Cardiac septum (tissue), 1 donor: ENCODE measurements at regions not wholly inside any gene's neighbourhood (a gene's known extent, or its start where the extent isn't known, plus 50 kb on each side); places are given as distances from the start of the nearest gene placed in this dataset.

Source experiments
- DNase-seq: peaks from one replicate; pipeline ENCODE4 v3.0.0-alpha.2; 2020; ENCODE audit warnings: low spot score
- intact Hi-C: fragments of 100-400 bp; cut with DNase I; formaldehyde crosslinking; loops from one replicate; pipeline ENCODE4 v1.14.0; 2022
- donor health status: DM: no; HTN: no; CAD: no.

- no peak for DNase-seq
- intact Hi-C loops: no loop called here
Measured at GRCh38 chr2:117656546-117656945, 157.9 kb upstream of the DDX18 start.

GRCh38 chr2:117661619-117662018 lies 152.9 kb upstream of the DDX18 start:
- intact Hi-C loops: no loop called here
- no peak for DNase-seq

GRCh38 chr2:117674172-117674571 lies 140.3 kb upstream of the DDX18 start:
- intact Hi-C loops: no loop called here
- DNase-seq: no peak

GRCh38 chr2:117679952-117680351 lies 134.5 kb upstream of the DDX18 start:
- intact Hi-C loops: no loop called here
- no peak for DNase-seq

GRCh38 chr2:117684919-117685318 lies 129.6 kb upstream of the DDX18 start:
- DNase-seq: no peak
- intact Hi-C loops: no loop called here

- no peak for DNase-seq
- intact Hi-C loops: no loop called here
Measured at GRCh38 chr2:117686699-117687098, 127.8 kb upstream of the DDX18 start.

GRCh38 chr2:117691595-117691994 lies 122.9 kb upstream of the DDX18 start:
- intact Hi-C loops: no loop called here

GRCh38 chr2:117692001-117692763 lies 122.3 kb upstream of the DDX18 start:
- intact Hi-C loops: no loop called here

More at GRCh38 chr2:117691595-117691994, 122.9 kb upstream of the DDX18 start:
- no peak for DNase-seq

GRCh38 chr2:117693154-117693553 lies 121.3 kb upstream of the DDX18 start:
- DNase-seq: no peak
- intact Hi-C loops: no loop called here

More at GRCh38 chr2:117692001-117692763, 122.3 kb upstream of the DDX18 start:
- no peak for DNase-seq

- intact Hi-C loops: no loop called here
- DNase-seq: no peak
Measured at GRCh38 chr2:117693651-117694050, 120.8 kb upstream of the DDX18 start.

- intact Hi-C loops: no loop called here
- DNase-seq: no peak
Measured at GRCh38 chr2:117698287-117698686, 116.2 kb upstream of the DDX18 start.

- intact Hi-C loops: no loop called here
- no peak for DNase-seq
Measured at GRCh38 chr2:117698819-117699218, 115.7 kb upstream of the DDX18 start.

- intact Hi-C loops: no loop called here
- no peak for DNase-seq
Measured at GRCh38 chr2:117700471-117700870, 114.0 kb upstream of the DDX18 start.

- DNase-seq: no peak
- intact Hi-C loops: no loop called here
Measured at GRCh38 chr2:117701365-117701764, 113.1 kb upstream of the DDX18 start.

- intact Hi-C loops: no loop called here
Measured at GRCh38 chr2:117702098-117702497, 112.4 kb upstream of the DDX18 start.

GRCh38 chr2:117703858-117704257 lies 110.6 kb upstream of the DDX18 start:
- intact Hi-C loops: no loop called here
- no peak for DNase-seq

More at GRCh38 chr2:117702098-117702497, 112.4 kb upstream of the DDX18 start:
- no peak for DNase-seq

- DNase-seq: no peak
- intact Hi-C loops: no loop called here
Measured at GRCh38 chr2:117704818-117705217, 109.7 kb upstream of the DDX18 start.

- intact Hi-C loops: no loop called here
- no peak for DNase-seq
Measured at GRCh38 chr2:117707874-117708273, 106.6 kb upstream of the DDX18 start.

- DNase-seq: no peak
- intact Hi-C loops: no loop called here
Measured at GRCh38 chr2:117712684-117713083, 101.8 kb upstream of the DDX18 start.

- intact Hi-C loops: no loop called here
- no peak for DNase-seq
Measured at GRCh38 chr2:117714110-117714509, 100.4 kb upstream of the DDX18 start.

GRCh38 chr2:117714745-117715417 lies 99.6 kb upstream of the DDX18 start:
- intact Hi-C loops: no loop called here
- no peak for DNase-seq
